Endothelial cell of umbilical vein (primary cell): ENCODE measurements at regions not wholly inside any gene's neighbourhood (a gene's known extent, or its start where the extent isn't known, plus 50 kb on each side); places are given as distances from the start of the nearest gene placed in this dataset.

ENCODE experiments used
- BruUV-seq: library from RNA; stranded (reverse); fragments of 400-500 nt; replicated peaks from 2 replicates; lab custom pipeline; 2021; lab: Mats Ljungman, UMichigan
- CTCF ChIA-PET: fragments of 300-600, 350-600 bp; sonication (Branson Sonifier 250); formaldehyde crosslinking; loops from one replicate; lab custom pipeline; 2021; ENCODE audit warnings: antibody characterized with exemption, inconsistent platforms; lab: Charles Lee
- POLR2A ChIA-PET: fragments of 300-600, 350-600 bp; sonication (Branson Sonifier 250); formaldehyde crosslinking; loops from one replicate; lab custom pipeline; 2021; ENCODE audit warnings: antibody characterized with exemption, inconsistent platforms; lab: Charles Lee
- DNase-seq: peaks from one replicate; pipeline ENCODE4 v3.0.0-alpha.2; 2011; ENCODE audit warnings: low read depth, low spot score
- FAIRE-seq: peaks from 2 replicates; lab custom pipeline; 2011; peaks lifted over from hg19 to GRCh38; lab: Jason Lieb, UNC
- H2AFZ ChIP-seq: 2 replicates; pipeline ENCODE4 v1.6.0; 2012; ENCODE audit warnings: low read depth, low read length, control low read depth, inconsistent platforms
- H3K27ac ChIP-seq: 2 replicates; pipeline ENCODE4 v1.5.1; 2011; ENCODE audit warnings: low read depth, mild to moderate bottlenecking, control low read depth, low read length, moderate library complexity; ENCODE audit not compliant: insufficient read depth
- H3K27me3 ChIP-seq, 2 experiments: 2 replicates each; pipeline versions ENCODE4 v1.6.0 to v1.6.1; 2011; ENCODE audit warnings: low read length in 2 of 2, mixed read lengths in 1 of 2; ENCODE audit not compliant: control insufficient read depth in 2 of 2, insufficient read depth in 2 of 2
- H3K36me3 ChIP-seq, 2 experiments: 2 replicates in 1 of 2; 3 replicates in 1 of 2; pipeline ENCODE4 v1.5.1; 2011; ENCODE audit warnings: low read length in 2 of 2, mild to moderate bottlenecking in 1 of 2, moderate library complexity in 1 of 2; ENCODE audit not compliant: control insufficient read depth in 2 of 2, insufficient read depth in 2 of 2; ENCODE audit errors: extremely low read depth in 1 of 2
- H3K4me1 ChIP-seq: 3 replicates; pipeline ENCODE4 v1.5.1; 2011; ENCODE audit warnings: mild to moderate bottlenecking, low read length; ENCODE audit not compliant: control insufficient read depth, insufficient read depth; ENCODE audit errors: extremely low read depth
- H3K4me2 ChIP-seq: 2 replicates; pipeline ENCODE4 v1.6.1; 2011; ENCODE audit warnings: low read length, control low read depth, mixed read lengths; ENCODE audit not compliant: insufficient read depth
- H3K4me3 ChIP-seq, 3 experiments: fragments of 200-600 bp in 1 of 3; sonication (generic), shearing (Covaris generic) in 1 of 3; replicated peaks in 1 of 3; 2 replicates each; pipeline ENCODE4 v1.5.1; 2011 to 2016; ENCODE audit warnings: control low read depth in 3 of 3, low read length in 3 of 3, mild to moderate bottlenecking in 2 of 3, inconsistent platforms in 1 of 3, low read depth in 1 of 3, moderate library complexity in 1 of 3; ENCODE audit not compliant: insufficient read depth in 1 of 3
- H3K79me2 ChIP-seq: 2 replicates; pipeline ENCODE4 v1.6.0; 2012; ENCODE audit warnings: low read length, inconsistent platforms; ENCODE audit not compliant: control insufficient read depth, insufficient read depth
- H3K9ac ChIP-seq: replicated peaks from 2 replicates; pipeline ENCODE3; 2011; ENCODE audit warnings: low read length, control low read depth; ENCODE audit not compliant: insufficient read depth; ENCODE audit errors: extremely low read depth
- H3K9me1 ChIP-seq: replicated peaks from 3 replicates; pipeline ENCODE4 v1.6.0; 2011; ENCODE audit warnings: mild to moderate bottlenecking, low read length; ENCODE audit not compliant: control insufficient read depth, insufficient read depth; ENCODE audit errors: extremely low read depth
- H3K9me3 ChIP-seq: replicated peaks from 2 replicates; pipeline ENCODE4 v1.5.1; 2012; ENCODE audit warnings: low read length, inconsistent platforms; ENCODE audit not compliant: control insufficient read depth, insufficient read depth
- H4K20me1 ChIP-seq: replicated peaks from 2 replicates; pipeline ENCODE3; 2011; ENCODE audit warnings: mild to moderate bottlenecking, low read length; ENCODE audit not compliant: control insufficient read depth, insufficient read depth; ENCODE audit errors: extremely low read depth
- CTCF ChIP-seq, 2 donors: IDR thresholded peaks; 1 replicate in 1 of 2; 2 replicates in 1 of 2; pipeline ENCODE4 v1.5.1; 2011; ENCODE audit warnings: low read length in 2 of 2, mild to moderate bottlenecking in 2 of 2, moderate library complexity in 2 of 2, control low read depth in 1 of 2, inconsistent platforms in 1 of 2, low read depth in 1 of 2; ENCODE audit not compliant: insufficient read depth in 1 of 2; ENCODE audit errors: extremely low read depth in 1 of 2
- EZH2 ChIP-seq: IDR thresholded peaks from 2 replicates; pipeline ENCODE4 v1.6.1; 2012; ENCODE audit warnings: borderline replicate concordance, low read depth, mild to moderate bottlenecking, moderate library complexity, low read length, inconsistent platforms; ENCODE audit not compliant: severe bottlenecking
- FOS ChIP-seq: IDR thresholded peaks from 2 replicates; pipeline ENCODE4 v1.6.1; 2011; ENCODE audit warnings: mild to moderate bottlenecking, low read length, moderate library complexity, borderline replicate concordance; ENCODE audit not compliant: insufficient read depth
- GATA2 ChIP-seq: IDR thresholded peaks from 2 replicates; pipeline ENCODE4 v1.7.0; 2011; ENCODE audit warnings: low read depth, mild to moderate bottlenecking, moderate library complexity, mixed read lengths, low read length; ENCODE audit not compliant: insufficient read length, insufficient read depth
- JUN ChIP-seq: IDR thresholded peaks from 2 replicates; pipeline ENCODE4 v1.6.1; 2011; ENCODE audit warnings: borderline replicate concordance, low read depth; ENCODE audit not compliant: insufficient read length, insufficient read depth
- MAX ChIP-seq: IDR thresholded peaks from 2 replicates; pipeline ENCODE4 v1.6.1; 2011; ENCODE audit not compliant: insufficient read depth, insufficient read length
- MYC ChIP-seq: IDR thresholded peaks from one replicate; pipeline ENCODE4 v1.6.1; 2011; ENCODE audit warnings: mild to moderate bottlenecking, low read depth, low read length
- POLR2A ChIP-seq: IDR thresholded peaks from 2 replicates; pipeline ENCODE4 v1.6.1; 2012; ENCODE audit warnings: low read depth, mild to moderate bottlenecking, control low read depth, low read length
- POLR2AphosphoS5 ChIP-seq: IDR thresholded peaks from 2 replicates; pipeline ENCODE4 v1.6.1; 2012; ENCODE audit warnings: low read depth, mild to moderate bottlenecking, control low read depth, low read length, moderate library complexity; ENCODE audit not compliant: insufficient read depth
- dilution Hi-C: fragments of 300-500 bp; cut with MboI; formaldehyde crosslinking; loops from one replicate; pipeline ENCODE4 v1.15.0; 2019; ENCODE audit warnings: low sequenced_read_pairs; ENCODE audit not compliant: extremely low pct_ligation_motif_present
- intact Hi-C: fragments of 100-400 bp; cut with micrococcal nuclease; formaldehyde crosslinking; loops from one replicate; pipeline ENCODE4 v1.10.0; 2022

DNA sequence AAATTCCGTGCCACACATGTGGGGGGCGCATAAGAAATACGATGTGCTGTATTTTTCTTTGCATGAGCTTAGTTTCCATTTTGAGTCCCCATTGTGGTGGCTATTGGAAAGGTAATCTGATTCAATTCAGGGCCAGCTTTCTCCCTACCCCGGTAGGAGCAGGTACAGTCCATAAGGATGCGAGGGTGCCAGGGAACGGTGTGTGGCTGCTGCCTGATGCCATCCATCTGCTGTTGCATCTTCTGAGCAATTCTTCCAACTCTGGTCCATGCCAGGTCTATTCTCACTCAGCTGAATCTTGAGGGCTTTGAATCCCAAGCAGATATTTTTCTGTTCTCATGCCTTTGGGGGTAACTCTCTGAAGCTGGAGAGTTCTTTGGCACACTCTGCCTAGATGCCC, 392.7 kb downstream of the AGTPBP1 start:
- dilution Hi-C loops, result no loop called here

More for the DNA sequence above, 392.7 kb downstream of the AGTPBP1 start:
- no peaks in the 10 kb centered on the region for H3K36me3 ChIP-seq
- H2AFZ ChIP-seq, result no peak overlapping the region
- no peaks in the 10 kb centered on the region for H4K20me1 ChIP-seq
- no peaks in the 10 kb centered on the region for H3K4me1 ChIP-seq
- DNase-seq (no peak), FAIRE-seq (no peak)
- H3K9ac ChIP-seq, result no peak overlapping the region
- no peaks in the 10 kb centered on the region for H3K9me1 ChIP-seq
- ChIA-PET CTCF (interaction anchor here (0.7 to 1.2 kb wide), 2 partner anchors 9 to 261 kb away, joined by 3 read pairs; no protein-coding TSS in a partner anchor), POLR2A (no interaction called here)
- no peaks in the 10 kb centered on the region for H3K9me3 ChIP-seq
- H3K79me2 ChIP-seq, result no peaks in the 10 kb centered on the region
- intact Hi-C loops, result no loop called here
- no TSS peak for BruUV-seq
- no peak overlapping the region for H3K4me2 ChIP-seq
- H3K4me3 ChIP-seq, result no peak overlapping the region
- H3K27ac ChIP-seq, result no peak overlapping the region
- TF ChIP-seq MAX (no peak), CTCF (IDR thresholded peaks at IDR 0.05; ENCODE audit: extremely low read depth in 1 of 2, insufficient read depth in 1 of 2, low read depth in 1 of 2, low read length in 2 of 2) (no peak), MYC (no peak), GATA2 (no peak), FOS (no peak), EZH2 (no peak), POLR2A (no peak), JUN (no peak), POLR2AphosphoS5 (no peak)
- peaks cover 0 to 2% of the 10 kb centered on the region in 2 experiments for H3K27me3 ChIP-seq
